Smooth muscle cell (in vitro differentiated cells): ENCODE measurements at regions not wholly inside any gene's neighbourhood (a gene's known extent, or its start where the extent isn't known, plus 50 kb on each side); places are given as distances from the start of the nearest gene placed in this dataset. TPM values are rescaled to one million over a fixed set of nuclear protein-coding genes. Genes with fewer than 3 reads are reported as not detected.
"Not testable (repeated sequence)": the region's sequence is repeated elsewhere in the genome, so short reads cannot be mapped to it uniquely, and the experiment has no call there.

Experiments used
- DNase-seq: peaks from one replicate; lab custom pipeline; 2025; ENCODE audit not compliant: unreplicated experiment; lab: John Stamatoyannopoulos, UW
- H2AFZ ChIP-seq: fragments of 200-600 bp; sonication (generic); 2 replicates; pipeline ENCODE4 v1.6.0; 2016; ENCODE audit warnings: antibody characterized with exemption, low read depth, mild to moderate bottlenecking
- H3F3A ChIP-seq: fragments of 200-600 bp; sonication (generic); 2 replicates; pipeline ENCODE4 v1.6.0; 2017; ENCODE audit warnings: antibody characterized with exemption, low read depth
- H3K27ac ChIP-seq: fragments of 200-600 bp; sonication (generic); 2 replicates; pipeline ENCODE4 v1.5.1; 2016; ENCODE audit warnings: low read depth, mild to moderate bottlenecking
- H3K27me3 ChIP-seq: fragments of 200-600 bp; sonication (generic); 2 replicates; pipeline ENCODE4 v1.6.1; 2016; ENCODE audit warnings: low read depth, mild to moderate bottlenecking
- H3K36me3 ChIP-seq: fragments of 200-600 bp; sonication (generic); 2 replicates; pipeline ENCODE4 v1.5.1; 2016; ENCODE audit warnings: low read depth
- H3K4me1 ChIP-seq: fragments of 200-600 bp; sonication (generic); 2 replicates; pipeline ENCODE4 v1.5.1; 2016; ENCODE audit warnings: low read depth
- H3K4me2 ChIP-seq: fragments of 200-600 bp; sonication (generic); 2 replicates; pipeline ENCODE4 v1.6.0; 2016; ENCODE audit warnings: mild to moderate bottlenecking
- H3K4me3 ChIP-seq: fragments of 200-600 bp; sonication (generic); 2 replicates; pipeline ENCODE4 v1.5.1; 2016; ENCODE audit warnings: mild to moderate bottlenecking
- H3K79me2 ChIP-seq: fragments of 200-600 bp; sonication (generic); 2 replicates; pipeline ENCODE4 v1.6.0; 2016; ENCODE audit warnings: low read depth, mild to moderate bottlenecking
- H3K9ac ChIP-seq: fragments of 200-600 bp; sonication (generic); 2 replicates; pipeline ENCODE4 v1.6.0; 2016; ENCODE audit warnings: low read depth
- H3K9me3 ChIP-seq: fragments of 200-600 bp; sonication (generic); replicated peaks from 2 replicates; pipeline ENCODE4 v1.5.1; 2016; ENCODE audit warnings: low read depth
- H4K20me1 ChIP-seq: fragments of 200-600 bp; sonication (generic); 2 replicates; pipeline ENCODE4 v1.6.0; 2016; ENCODE audit warnings: low read depth
- WGBS: methylation state at CpG from one replicate; pipeline ENCODE4 v1.1.7; 2016; ENCODE audit warnings: low lambda C conversion rate; 5-methylcytosine and 5-hydroxymethylcytosine counted together
- small RNA-seq: library from RNA; depleted of rRNA; stranded (forward); fragments of <200 nt; gene quantifications from one replicate; pipeline ENCODE3, GENCODE V24; 2014

DNA sequence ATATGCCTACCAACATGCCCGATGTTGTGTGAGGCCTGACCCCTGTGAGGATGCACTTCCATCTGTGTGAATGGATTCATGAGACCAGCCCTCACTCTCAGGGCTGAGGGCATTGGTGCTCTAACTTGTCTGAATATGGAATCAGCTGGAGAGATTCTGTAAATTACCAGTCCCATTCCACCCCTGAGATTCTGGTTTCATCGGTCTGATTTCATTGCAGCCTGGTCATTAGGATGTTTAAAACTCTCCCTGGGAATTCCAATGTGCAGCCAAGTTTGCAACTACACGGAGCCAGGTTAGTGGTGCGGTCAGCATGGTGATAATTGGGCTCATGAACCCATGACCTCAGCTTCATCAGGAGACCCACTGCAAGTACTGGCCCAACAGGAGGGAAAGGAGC lies 51.4 kb upstream of the TP53BP2 start:
- not testable (repeated sequence) for DNase-seq, H3K4me2 ChIP-seq, H3K4me3 ChIP-seq, H4K20me1 ChIP-seq, H3K27ac ChIP-seq, H2AFZ ChIP-seq, H3K36me3 ChIP-seq, H3K27me3 ChIP-seq, H3K9me3 ChIP-seq, H3K9ac ChIP-seq, H3K4me1 ChIP-seq, H3F3A ChIP-seq, H3K79me2 ChIP-seq
- WGBS: 86% methylated on average over 4 of the region's 4 CpGs

DNA sequence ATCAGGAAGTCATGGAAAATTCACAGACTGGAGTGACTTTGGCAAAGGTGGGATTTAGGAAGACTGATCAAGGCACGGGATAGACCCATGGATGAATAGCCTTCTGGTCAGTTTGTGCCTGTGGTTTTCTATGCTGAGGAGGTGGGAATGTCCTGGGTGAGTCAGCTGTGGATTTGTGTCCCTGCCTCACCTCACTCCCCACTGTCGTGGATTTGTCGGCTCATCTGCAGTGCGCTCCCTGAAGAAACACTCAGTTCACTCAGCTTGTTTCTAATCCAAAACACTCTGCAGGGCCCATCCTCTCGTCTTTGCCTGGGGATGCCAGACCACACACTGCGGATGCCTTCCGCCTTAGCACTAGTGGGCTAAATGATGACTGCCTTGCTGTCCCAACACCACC lies 50.2 kb upstream of the TP53BP2 start:
- H3K9me3 ChIP-seq, H3K27ac ChIP-seq, H3K9ac ChIP-seq, H3F3A ChIP-seq, DNase-seq, H3K4me2 ChIP-seq, H3K4me1 ChIP-seq, H2AFZ ChIP-seq, H3K36me3 ChIP-seq, H3K79me2 ChIP-seq, H3K27me3 ChIP-seq, H3K4me3 ChIP-seq, H4K20me1 ChIP-seq: not testable (repeated sequence)
- WGBS: 89% methylated on average over 6 of the region's 7 CpGs

Small RNAs in the stretch of these regions (small RNA-seq; reads per million reads assigned to genes)
- gene RNU6-1319P: not detected
